Right lobe of liver (tissue), 6 donors: ENCODE measurements at regions not wholly inside any gene's neighbourhood (a gene's known extent, or its start where the extent isn't known, plus 50 kb on each side); places are given as distances from the start of the nearest gene placed in this dataset.
"Not testable (repeated sequence)": the region's sequence is repeated elsewhere in the genome, so short reads cannot be mapped to it uniquely, and the experiment has no call there.

Experiments used
- ATAC-seq, 4 donors: fragments of 200-7000 bp; cut with Tn5 transposase; one replicate each; pipeline ENCODE4 v1.9.1; 2020; ENCODE audit warnings: mild to moderate bottlenecking in 4 of 4, moderate library complexity in 4 of 4
- DNase-seq, 3 donors: peaks; one replicate each; pipeline ENCODE4 v3.0.0-alpha.2; 2020
- H3K27ac ChIP-seq, 3 donors: fragments of 200-600 bp; one replicate each; pipeline ENCODE4 v1.8.0; 2022
- H3K27me3 ChIP-seq, 2 donors: fragments of 200-600 bp; one replicate each; pipeline ENCODE4 v1.8.0; 2022
- H3K36me3 ChIP-seq, 4 donors: fragments of 200-600 bp; sonication (generic) in 1 of 4; one replicate each; pipeline versions ENCODE4 v1.5.1 to v1.8.0; 2017 to 2022; ENCODE audit warnings: control low read depth in 1 of 4
- H3K4me1 ChIP-seq, 4 donors: fragments of 200-600 bp; sonication (generic) in 1 of 4; one replicate each; pipeline versions ENCODE4 v1.5.1 to v1.8.0; 2017 to 2022; ENCODE audit warnings: control low read depth in 1 of 4
- H3K4me3 ChIP-seq, 3 donors: fragments of 200-600 bp; one replicate each; pipeline ENCODE4 v1.8.0; 2022
- H3K9me3 ChIP-seq, 4 donors: fragments of 200-600 bp; sonication (generic) in 1 of 4; one replicate each; pipeline versions ENCODE4 v1.5.1 to v1.8.0; 2017 to 2022; ENCODE audit warnings: control low read depth in 1 of 4
- CTCF ChIP-seq, 4 donors: fragments of 200-600 bp in 3 of 4; fragments of 450-650 bp in 1 of 4; IDR thresholded peaks; one replicate each; pipeline versions ENCODE4 v1.5.1 to v1.8.0; 2016 to 2022; ENCODE audit warnings: antibody characterized with exemption in 4 of 4, mild to moderate bottlenecking in 2 of 4
- POLR2A ChIP-seq: fragments of 450-650 bp; IDR thresholded peaks from one replicate; pipeline ENCODE4 v1.6.1; 2017; ENCODE audit warnings: antibody characterized with exemption, mild to moderate bottlenecking
- WGBS: methylation state at CpG from one replicate; pipeline ENCODE4 v1.1.6; 2018; ENCODE audit warnings: low coverage, low lambda C conversion rate; ENCODE audit not compliant: insufficient coverage; ENCODE audit errors: missing lambda C conversion rate; 5-methylcytosine and 5-hydroxymethylcytosine counted together
- intact Hi-C, 2 donors: fragments of 100-400 bp; cut with DNase I; formaldehyde crosslinking; loops; one replicate each; pipeline versions ENCODE4 v1.11.2 to v1.14.1; 2022
- donor health status: DM: no; HTN: yes; CAD: no.
- donor health status: DM: no; HTN: no; CAD: no.
- donor health status: DM: no; HTN: no; CAD: no.
- donor health status: DM: no; HTN: yes; CAD: no.
- donor health status: DM: no; HTN: yes; CAD: no.

- H3K27me3 ChIP-seq = no peaks in the 10 kb centered on the region
- no peaks in the 10 kb centered on the region for H3K4me1 ChIP-seq
- 50% methylated on average over 1 of the region's 1 CpG for WGBS
- no peak for ATAC-seq
- no peak for DNase-seq
- TF ChIP-seq POLR2A (no peak), CTCF (IDR thresholded peaks at IDR 0.05) (no peak)
- no peak overlapping the region for H3K4me3 ChIP-seq
- no peaks in the 10 kb centered on the region for H3K9me3 ChIP-seq
- H3K36me3 ChIP-seq = no peaks in the 10 kb centered on the region
- intact Hi-C loops = no loop called here
- no peak overlapping the region for H3K27ac ChIP-seq
Observed at GRCh38 chr6:5878792-5879191, 127.9 kb downstream of the NRN1 start.

GRCh38 chr6:5876076-5876475, 130.6 kb downstream of the NRN1 start:
- intact Hi-C loops = no loop called here
- no peak overlapping the region for H3K4me3 ChIP-seq
- no peaks in the 10 kb centered on the region for H3K9me3 ChIP-seq
- TF ChIP-seq POLR2A = no peak
- no peak for TF ChIP-seq CTCF (IDR thresholded peaks at IDR 0.05)
- no peaks in the 10 kb centered on the region for H3K27me3 ChIP-seq
- no peak overlapping the region for H3K27ac ChIP-seq
- no peaks in the 10 kb centered on the region for H3K36me3 ChIP-seq
- no peaks in the 10 kb centered on the region for H3K4me1 ChIP-seq
- DNase-seq = no peak
- WGBS = 60% methylated on average over 1 of the region's 4 CpGs
- ATAC-seq = no peak

- H3K9me3 ChIP-seq, H3K4me3 ChIP-seq, intact Hi-C loops, DNase-seq, ATAC-seq, H3K36me3 ChIP-seq, H3K4me1 ChIP-seq, H3K27ac ChIP-seq, H3K27me3 ChIP-seq: not testable (repeated sequence)
Observed at GRCh38 chr6:5873976-5874375, 132.7 kb downstream of the NRN1 start.

GRCh38 chr6:5871296-5871695, 135.4 kb downstream of the NRN1 start:
- DNase-seq (no peak), ATAC-seq (no peak)
- 47% methylated on average over 4 of the region's 4 CpGs for WGBS
- no peaks in the 10 kb centered on the region for H3K4me1 ChIP-seq
- intact Hi-C loops = no loop called here
- H3K27me3 ChIP-seq = no peaks in the 10 kb centered on the region
- no peak overlapping the region for H3K27ac ChIP-seq
- no peaks in the 10 kb centered on the region for H3K36me3 ChIP-seq
- no peak for TF ChIP-seq CTCF (IDR thresholded peaks at IDR 0.05)
- no peak for TF ChIP-seq POLR2A
- peaks cover 0 to 4% (median 0%) of the 10 kb centered on the region in 4 donors for H3K9me3 ChIP-seq
- H3K4me3 ChIP-seq = no peak overlapping the region

- Histone ChIP-seq H3K27me3 (no peaks in the 10 kb centered on the region), H3K9me3 (peaks cover 0 to 4% (median 0%) of the 10 kb centered on the region in 4 donors), H3K27ac (no peak overlapping the region), H3K4me1 (no peaks in the 10 kb centered on the region), H3K4me3 (no peak overlapping the region), H3K36me3 (no peaks in the 10 kb centered on the region)
- DNase-seq (no peak), ATAC-seq (no peak)
- 69% methylated on average over 3 of the region's 4 CpGs for WGBS
- TF ChIP-seq POLR2A (no peak), CTCF (IDR thresholded peaks at IDR 0.05) (no peak)
- intact Hi-C loops = no loop called here
Observed at GRCh38 chr6:5869676-5870075, 137.0 kb downstream of the NRN1 start.
